ENCODE measurements at regions not wholly inside any gene's neighbourhood (a gene's known extent, or its start where the extent isn't known, plus 50 kb on each side); places are given as distances from the start of the nearest gene placed in this dataset.

GRCh38 chr10:78348411-78349164, 314.9 kb downstream of the RPS24 start:
- no peak for FAIRE-seq

GRCh38 chr10:78349165-78349516, 315.5 kb downstream of the RPS24 start:
- FAIRE-seq: no peak

- no peak for FAIRE-seq
These were observed 316.4 kb downstream of the RPS24 start for GRCh38 chr10:78349911-78350663.

GRCh38 chr10:78351283-78351682, 317.6 kb downstream of the RPS24 start:
- FAIRE-seq: no peak

- FAIRE-seq: no peak
These were observed 318.1 kb downstream of the RPS24 start for GRCh38 chr10:78351809-78352208.

GRCh38 chr10:78353636-78354035, 320.0 kb downstream of the RPS24 start:
- no peak for FAIRE-seq

- FAIRE-seq: no peak
These were observed 320.4 kb downstream of the RPS24 start for GRCh38 chr10:78354101-78354500.

- no peak for FAIRE-seq
These were observed 322.7 kb downstream of the RPS24 start for GRCh38 chr10:78356291-78356900.

- FAIRE-seq: no peak
These were observed 323.7 kb downstream of the RPS24 start for GRCh38 chr10:78357141-78358063.

GRCh38 chr10:78358351-78358750, 324.7 kb downstream of the RPS24 start:
- FAIRE-seq: no peak

GRCh38 chr10:78358982-78359381, 325.3 kb downstream of the RPS24 start:
- FAIRE-seq: no peak

GRCh38 chr10:78359640-78360091, 326.0 kb downstream of the RPS24 start:
- FAIRE-seq: no peak

- FAIRE-seq: no peak
These were observed 326.6 kb downstream of the RPS24 start for GRCh38 chr10:78360284-78360683.

- no peak for FAIRE-seq
These were observed 327.4 kb downstream of the RPS24 start for GRCh38 chr10:78361031-78361430.

- no peak for FAIRE-seq
These were observed 328.9 kb downstream of the RPS24 start for GRCh38 chr10:78362406-78363022.

GRCh38 chr10:78363190-78363589, 329.5 kb downstream of the RPS24 start:
- FAIRE-seq: no peak

- FAIRE-seq: no peak
These were observed 332.0 kb downstream of the RPS24 start for GRCh38 chr10:78365694-78366093.

- no peak for FAIRE-seq
These were observed 333.2 kb downstream of the RPS24 start for GRCh38 chr10:78366663-78367411.

GRCh38 chr10:78367751-78368150, 334.1 kb downstream of the RPS24 start:
- FAIRE-seq: no peak

GRCh38 chr10:78371136-78371535, 337.5 kb downstream of the RPS24 start:
- no peak for FAIRE-seq

- no peak for FAIRE-seq
These were observed 339.1 kb downstream of the RPS24 start for GRCh38 chr10:78372806-78373205.
